Liver (tissue), 8 donors: ENCODE measurements at regions not wholly inside any gene's neighbourhood (a gene's known extent, or its start where the extent isn't known, plus 50 kb on each side); places are given as distances from the start of the nearest gene placed in this dataset.
"Not testable (repeated sequence)": the region's sequence is repeated elsewhere in the genome, so short reads cannot be mapped to it uniquely, and the experiment has no call there.

Source experiments
- DNase-seq: peaks from one replicate; pipeline ENCODE4 v3.0.0-alpha.2; 2017; ENCODE audit warnings: low spot score
- H3K27ac ChIP-seq, 2 donors: one replicate each; pipeline ENCODE4 v1.7.0; 2013; ENCODE audit warnings: inconsistent platforms in 2 of 2, low read length in 2 of 2, control low read depth in 1 of 2, low read depth in 1 of 2, mild to moderate bottlenecking in 1 of 2
- H3K27me3 ChIP-seq, 4 donors: one replicate each; pipeline versions ENCODE4 v1.6.1 to v1.7.0; 2013; ENCODE audit warnings: low read length in 3 of 4, inconsistent platforms in 1 of 4, mild to moderate bottlenecking in 1 of 4, moderate library complexity in 1 of 4; ENCODE audit not compliant: control insufficient read depth in 4 of 4, insufficient read depth in 4 of 4
- H3K36me3 ChIP-seq, 4 donors: one replicate each; pipeline versions ENCODE4 v1.6.1 to v1.7.0; 2013; ENCODE audit warnings: low read length in 3 of 4, mild to moderate bottlenecking in 3 of 4, low read depth in 1 of 4, moderate library complexity in 1 of 4; ENCODE audit not compliant: control insufficient read depth in 4 of 4, insufficient read depth in 3 of 4
- H3K4me1 ChIP-seq, 4 donors: one replicate each; pipeline versions ENCODE4 v1.6.1 to v1.7.0; 2013; ENCODE audit warnings: low read length in 3 of 4, mild to moderate bottlenecking in 3 of 4, moderate library complexity in 1 of 4; ENCODE audit not compliant: control insufficient read depth in 4 of 4, insufficient read depth in 4 of 4
- H3K4me3 ChIP-seq, 3 donors: one replicate each; pipeline versions ENCODE4 v1.6.1 to v1.7.0; 2013; ENCODE audit warnings: low read length in 3 of 3, control low read depth in 1 of 3, low read depth in 1 of 3, mild to moderate bottlenecking in 1 of 3
- H3K9ac ChIP-seq, 2 donors: one replicate each; pipeline ENCODE4 v1.7.0; 2013; ENCODE audit warnings: low read length in 2 of 2, mild to moderate bottlenecking in 2 of 2, moderate library complexity in 2 of 2, control low read depth in 1 of 2, low read depth in 1 of 2
- H3K9me3 ChIP-seq, 4 donors: one replicate each; pipeline versions ENCODE4 v1.6.1 to v1.7.0; 2013; ENCODE audit warnings: low read length in 3 of 4; ENCODE audit not compliant: control insufficient read depth in 4 of 4
- ATF3 ChIP-seq: IDR thresholded peaks from 2 replicates; pipeline ENCODE4 v1.6.1; 2016; ENCODE audit warnings: antibody characterized with exemption
- CTCF ChIP-seq: fragments of 150-350 bp; IDR thresholded peaks from 2 replicates; pipeline ENCODE4 v1.5.1; 2017; ENCODE audit warnings: improper control_type of control experiment, low read depth, low read length; ENCODE audit not compliant: missing input control
- EGR1 ChIP-seq, 2 donors: IDR thresholded peaks; 2 replicates each; pipeline ENCODE4 v1.6.1; 2016 to 2018; ENCODE audit warnings: antibody characterized with exemption in 2 of 2, low read depth in 2 of 2
- FOXA2 ChIP-seq: IDR thresholded peaks from 2 replicates; pipeline ENCODE4 v1.6.1; 2016; ENCODE audit warnings: antibody characterized with exemption
- GABPA ChIP-seq, 2 donors: IDR thresholded peaks in 1 of 2; conservative IDR thresholded peaks in 1 of 2; 2 replicates each; pipeline ENCODE4 v1.6.1; 2016; ENCODE audit warnings: antibody characterized with exemption in 2 of 2, mild to moderate bottlenecking in 1 of 2, moderate library complexity in 1 of 2
- HNF4G ChIP-seq: IDR thresholded peaks from 2 replicates; pipeline ENCODE4 v1.6.1; 2016; ENCODE audit warnings: antibody characterized with exemption
- JUND ChIP-seq, 2 donors: IDR thresholded peaks; 2 replicates each; pipeline ENCODE4 v1.6.1; 2016; ENCODE audit warnings: antibody characterized with exemption in 2 of 2
- MAX ChIP-seq: IDR thresholded peaks from 2 replicates; pipeline ENCODE4 v1.6.1; 2016; ENCODE audit warnings: antibody characterized with exemption
- NR2F2 ChIP-seq: IDR thresholded peaks from 2 replicates; pipeline ENCODE4 v1.6.1; 2016; ENCODE audit warnings: antibody characterized with exemption
- RAD21 ChIP-seq, 2 donors: IDR thresholded peaks; 2 replicates each; pipeline ENCODE4 v1.6.1; 2016; ENCODE audit warnings: antibody characterized with exemption in 2 of 2, mild to moderate bottlenecking in 2 of 2
- REST ChIP-seq: IDR thresholded peaks from 2 replicates; pipeline ENCODE4 v1.6.1; 2016; ENCODE audit warnings: antibody characterized with exemption, mild to moderate bottlenecking
- YY1 ChIP-seq: IDR thresholded peaks from 2 replicates; pipeline ENCODE4 v1.6.1; 2016; ENCODE audit warnings: antibody characterized with exemption, mild to moderate bottlenecking
- WGBS: extraction: QIAGEN DNeasy Blood & Tissue Kit; methylation state at CpG from one replicate; pipeline ENCODE4 v1.1.7; 2013; 5-methylcytosine and 5-hydroxymethylcytosine counted together
- donor health status: healthy.
- donor health status: healthy.
- donor health status: healthy.
- donor health status: healthy.
- donor health status: healthy.

- Histone ChIP-seq H3K27ac (no peak overlapping the region), H3K27me3 (no peaks in the 10 kb centered on the region), H3K36me3 (no peaks in the 10 kb centered on the region), H3K4me3 (no peak overlapping the region), H3K9me3 (no peaks in the 10 kb centered on the region), H3K9ac (no peak overlapping the region), H3K4me1 (no peaks in the 10 kb centered on the region)
- no peak for DNase-seq
- TF ChIP-seq FOXA2 (no peak), ATF3 (no peak), GABPA (IDR thresholded peaks at IDR 0.05 in 1 of 2, conservative IDR thresholded peaks at IDR 0.05 in 1 of 2) (no peak), JUND (IDR thresholded peaks at IDR 0.05) (no peak), YY1 (no peak)
- 75% methylated on average over 1 of the region's 1 CpG for WGBS
Observed at GRCh38 chr4:117740736-117741135, 293.6 kb upstream of the NDST3 start.

GRCh38 chr4:117745379-117745778, 288.9 kb upstream of the NDST3 start:
- not testable (repeated sequence) for H3K27ac ChIP-seq, H3K9ac ChIP-seq, H3K27me3 ChIP-seq, H3K4me3 ChIP-seq, H3K4me1 ChIP-seq, H3K9me3 ChIP-seq, H3K36me3 ChIP-seq, DNase-seq
- WGBS, result 90% methylated on average over 1 of the region's 1 CpG

GRCh38 chr4:117755438-117755837, 278.8 kb upstream of the NDST3 start:
- H3K4me3 ChIP-seq, result no peak overlapping the region
- no peaks in the 10 kb centered on the region for H3K27me3 ChIP-seq
- H3K9ac ChIP-seq, result no peak overlapping the region
- H3K9me3 ChIP-seq, result no peaks in the 10 kb centered on the region
- TF ChIP-seq MAX (no peak), HNF4G (no peak), RAD21 (IDR thresholded peaks at IDR 0.05) (no peak), GABPA (IDR thresholded peaks at IDR 0.05 in 1 of 2, conservative IDR thresholded peaks at IDR 0.05 in 1 of 2) (no peak), FOXA2 (no peak), NR2F2 (no peak), EGR1 (IDR thresholded peaks at IDR 0.05; ENCODE audit: low read depth in 2 of 2) (no peak), REST (no peak), CTCF (no peak)
- WGBS, result 49% methylated on average over 1 of the region's 1 CpG
- no peak overlapping the region for H3K27ac ChIP-seq
- no peak for DNase-seq
- H3K36me3 ChIP-seq, result no peaks in the 10 kb centered on the region
- no peaks in the 10 kb centered on the region for H3K4me1 ChIP-seq
